GM19240 (cell line): ENCODE measurements at regions not wholly inside any gene's neighbourhood (a gene's known extent, or its start where the extent isn't known, plus 50 kb on each side); places are given as distances from the start of the nearest gene placed in this dataset.

Experiments
- DNase-seq: peaks from one replicate; pipeline ENCODE4 v3.0.0; 2011; ENCODE audit warnings: low spot score; ENCODE audit not compliant: insufficient read length

DNA sequence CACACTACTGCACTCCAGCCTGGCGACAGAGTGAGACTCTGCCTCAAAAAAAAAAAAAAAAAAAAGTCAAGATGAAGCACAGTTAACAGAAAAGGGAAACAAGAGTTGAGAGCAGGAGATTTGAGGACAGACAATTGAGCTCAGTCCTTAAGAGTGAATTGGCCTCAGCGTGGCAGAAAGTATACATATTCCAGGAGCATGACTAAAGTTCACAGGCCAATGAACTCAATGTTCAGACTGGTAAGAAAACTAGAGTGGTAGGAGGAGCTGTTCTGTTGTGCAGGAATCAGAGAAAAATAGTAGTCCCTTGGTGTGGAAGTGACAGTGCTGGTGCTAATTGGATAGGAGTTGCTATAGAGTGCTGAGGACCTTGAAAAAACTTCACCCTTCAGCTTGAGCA is 60.0 kb downstream of the NRN1 start:
- no peak for DNase-seq

GRCh38 chr6:5946181-5946580 is 60.5 kb downstream of the NRN1 start:
- DNase-seq = no peak

DNA sequence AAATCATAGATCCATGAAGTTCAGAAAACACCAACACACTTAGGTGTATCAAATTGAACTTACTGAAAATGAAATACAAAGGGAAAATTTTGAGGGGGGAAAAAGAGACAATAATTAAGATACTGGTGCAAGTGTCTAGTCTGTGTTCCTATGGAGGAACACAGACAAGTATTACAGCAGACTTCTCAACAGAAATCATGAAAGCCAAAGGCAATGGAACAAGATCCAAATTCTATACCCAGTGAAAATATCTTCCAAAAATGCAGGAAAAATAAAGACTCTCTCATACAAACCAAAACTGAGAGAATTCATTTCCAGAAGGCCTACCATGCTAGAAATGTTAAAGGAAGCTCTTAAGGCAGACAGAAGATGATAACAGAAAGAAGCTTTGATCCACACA is 63.1 kb downstream of the NRN1 start:
- DNase-seq = no peak

- DNase-seq = no peak
Observed at GRCh38 chr6:5942591-5942990, 64.1 kb downstream of the NRN1 start.

GRCh38 chr6:5941188-5941587 is 65.5 kb downstream of the NRN1 start:
- DNase-seq = no peak

- no peak for DNase-seq
Observed at GRCh38 chr6:5938934-5939333, 67.8 kb downstream of the NRN1 start.

DNA sequence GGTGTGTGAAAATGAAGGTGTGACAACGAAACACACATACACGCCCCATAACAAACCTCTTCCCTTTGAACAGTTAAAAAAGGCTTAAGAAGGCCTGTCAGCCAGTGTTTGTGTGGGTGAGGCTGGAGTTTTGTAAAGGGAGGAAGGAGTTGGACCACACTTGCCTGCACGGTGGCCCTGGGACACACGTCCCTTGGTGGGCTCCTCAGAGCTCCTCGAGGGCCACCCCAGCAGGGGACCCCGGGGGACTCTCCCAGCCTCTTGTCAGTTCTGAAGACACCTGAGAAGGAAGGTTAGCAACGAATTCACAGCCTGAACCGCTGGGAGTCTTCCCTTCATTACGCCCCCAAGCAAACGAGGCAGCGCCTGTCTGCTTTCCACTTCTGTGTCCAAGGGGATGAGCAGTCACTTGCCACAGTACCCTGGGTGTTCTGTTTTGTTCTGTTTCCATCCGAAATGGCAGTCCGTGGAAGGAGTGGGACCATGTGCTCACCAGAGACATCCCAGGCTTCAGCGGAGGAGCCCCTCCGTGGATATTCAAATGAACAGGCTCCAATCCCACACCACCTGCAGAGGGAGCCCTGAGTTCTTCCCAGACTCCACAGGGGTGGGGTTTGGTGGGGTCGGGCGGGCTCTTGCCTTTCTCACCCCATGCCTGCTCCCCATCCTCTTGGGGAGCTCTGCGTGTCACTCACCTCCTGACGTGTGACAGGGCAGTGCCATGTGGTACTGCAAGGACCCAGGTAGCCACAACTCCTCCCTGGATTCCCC is 68.6 kb downstream of the NRN1 start:
- DNase-seq = no peak

DNA sequence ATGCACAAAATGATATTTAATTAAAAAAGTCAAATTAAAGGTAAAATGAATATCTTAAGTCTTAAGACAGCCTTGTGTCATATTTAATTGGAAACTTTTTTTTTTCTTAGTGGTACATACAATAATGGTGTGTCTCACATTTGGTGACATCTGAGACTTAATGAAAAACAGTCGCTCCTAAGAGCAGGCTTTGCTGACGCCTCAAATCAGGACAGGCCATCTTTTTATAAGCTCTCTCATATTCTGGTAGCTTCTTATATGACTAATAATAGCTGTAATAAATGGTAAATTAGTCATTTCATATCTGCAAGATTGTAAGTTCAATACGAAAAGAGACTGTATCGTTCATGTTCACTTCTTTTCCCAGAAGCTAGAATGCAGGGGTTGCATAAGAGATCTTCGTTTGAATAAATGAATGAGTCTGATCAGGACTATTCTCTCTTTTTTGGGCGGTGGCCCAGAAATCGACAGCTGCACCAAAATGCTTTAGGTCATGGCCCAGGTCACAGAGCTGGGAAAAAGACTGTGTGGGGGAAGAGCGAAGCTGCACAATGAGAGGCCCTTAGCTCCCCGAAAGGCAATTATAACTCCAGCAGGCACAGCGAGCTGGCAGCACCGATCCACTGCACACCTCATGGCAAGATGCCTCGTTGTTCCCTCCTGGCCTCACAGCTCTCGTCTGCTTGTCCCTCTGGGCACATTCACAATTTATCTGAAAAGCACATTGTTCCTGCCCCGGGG is 69.4 kb downstream of the NRN1 start:
- no peak for DNase-seq

- no peak for DNase-seq
Observed at GRCh38 chr6:5936631-5937030, 70.1 kb downstream of the NRN1 start.

GRCh38 chr6:5936140-5936539 is 70.6 kb downstream of the NRN1 start:
- DNase-seq = no peak

GRCh38 chr6:5930968-5931367 is 75.8 kb downstream of the NRN1 start:
- DNase-seq = no peak

GRCh38 chr6:5930143-5930770 is 76.5 kb downstream of the NRN1 start:
- no peak for DNase-seq

DNA sequence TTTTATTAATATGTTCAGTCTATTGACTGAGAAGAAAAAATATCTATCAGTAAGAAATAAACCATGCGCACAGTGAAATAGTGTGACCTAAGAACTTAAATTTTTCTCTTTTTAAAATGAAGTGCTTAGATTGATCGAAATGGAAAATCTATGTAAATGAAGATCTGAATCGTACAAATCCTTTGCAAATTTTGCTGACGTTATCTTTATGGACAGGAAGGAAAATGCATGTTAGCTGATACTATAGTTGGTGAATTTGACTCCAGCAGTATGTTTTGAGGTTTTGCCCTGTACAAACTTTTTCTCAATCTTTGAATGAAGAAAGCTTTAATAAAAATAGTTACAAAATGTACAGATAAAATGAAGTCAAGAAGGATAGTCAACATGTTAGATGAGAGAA is 82.9 kb downstream of the NRN1 start:
- no peak for DNase-seq

DNA sequence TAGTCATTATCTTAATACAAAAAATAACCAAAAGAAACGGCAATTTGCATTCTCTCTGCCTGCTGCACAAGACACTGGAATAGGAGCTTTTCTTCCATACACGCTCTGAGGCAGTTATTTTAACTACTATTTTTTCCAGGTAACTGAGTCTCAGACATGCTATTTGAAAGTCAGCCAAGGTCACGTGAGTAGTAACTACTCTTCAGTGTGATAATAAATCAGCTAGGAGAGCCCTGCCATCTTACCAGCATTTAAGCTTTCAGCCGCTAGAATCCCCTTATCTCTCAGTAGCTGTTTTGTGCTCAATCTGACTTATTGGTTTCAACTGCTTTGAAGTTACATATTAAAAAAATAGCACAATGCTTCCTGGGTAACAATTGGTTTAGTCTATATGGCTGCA is 84.5 kb downstream of the NRN1 start:
- no peak for DNase-seq

DNA sequence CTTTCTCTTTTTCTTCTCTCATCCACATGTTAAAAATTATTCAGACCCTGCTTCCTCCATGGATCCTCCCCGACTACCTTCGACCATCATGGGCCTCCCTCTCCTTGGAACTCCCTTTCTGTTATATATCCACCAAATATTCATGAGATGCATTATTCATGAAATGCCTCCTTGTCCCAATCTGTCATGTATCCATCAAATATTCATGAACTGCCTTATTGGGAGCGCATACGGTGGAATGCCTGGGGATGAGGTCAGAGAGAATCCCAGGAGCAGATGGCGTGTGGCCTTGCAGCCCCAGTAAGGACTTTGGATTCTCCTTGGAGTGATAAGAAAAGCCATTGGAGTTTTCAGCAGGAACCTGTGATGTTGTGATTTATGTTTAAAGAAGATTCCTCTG is 97.0 kb downstream of the NRN1 start:
- DNase-seq = no peak

GRCh38 chr6:5906842-5907241 is 99.9 kb downstream of the NRN1 start:
- no peak for DNase-seq

- DNase-seq = no peak
Observed at GRCh38 chr6:5906340-5906670, 100.4 kb downstream of the NRN1 start.

GRCh38 chr6:5905431-5906339 is 101.0 kb downstream of the NRN1 start:
- no peak for DNase-seq

GRCh38 chr6:5904532-5904931 is 102.2 kb downstream of the NRN1 start:
- no peak for DNase-seq

GRCh38 chr6:5899216-5900045 is 107.3 kb downstream of the NRN1 start:
- no peak for DNase-seq

GRCh38 chr6:5898563-5898962 is 108.2 kb downstream of the NRN1 start:
- DNase-seq = no peak
